B cell (primary cell): ENCODE measurements at regions not wholly inside any gene's neighbourhood (a gene's known extent, or its start where the extent isn't known, plus 50 kb on each side); places are given as distances from the start of the nearest gene placed in this dataset.

ENCODE experiments used
- ATAC-seq: fragments of 200-7000 bp; cut with Tn5 transposase; one replicate; pipeline ENCODE4 v1.10.0; 2021; ENCODE audit warnings: low read depth, mild to moderate bottlenecking, moderate number of reproducible peaks, moderate library complexity
- CTCF ChIA-PET: fragments of 350-600 bp; sonication (Branson Sonifier 250); formaldehyde crosslinking; loops from one replicate; lab custom pipeline; 2021; ENCODE audit warnings: antibody characterized with exemption, inconsistent platforms; lab: Charles Lee
- POLR2A ChIA-PET: fragments of 350-600 bp; sonication (Branson Sonifier 250); formaldehyde crosslinking; loops from one replicate; lab custom pipeline; 2021; ENCODE audit warnings: antibody characterized with exemption; lab: Charles Lee
- DNase-seq: peaks from one replicate; pipeline ENCODE4 v3.0.0; 2013
- H2AFZ ChIP-seq: 2 replicates; pipeline ENCODE4 v1.6.1; 2012; ENCODE audit warnings: mild to moderate bottlenecking, low read depth, low read length; ENCODE audit not compliant: insufficient read depth, poor library complexity, severe bottlenecking
- H3K27ac ChIP-seq, 2 donors: 1 replicate in 1 of 2; 2 replicates in 1 of 2; pipeline ENCODE4 v1.5.1; 2012 to 2013; ENCODE audit warnings: low read length in 2 of 2, mild to moderate bottlenecking in 2 of 2, moderate library complexity in 1 of 2
- H3K27me3 ChIP-seq, 4 experiments: fragments of 200-600 bp in 1 of 4; sonication (generic) in 1 of 4; replicated peaks in 1 of 4; 1 replicate in 2 of 4; 2 replicates in 2 of 4; pipeline versions ENCODE4 v1.6.1 to v1.7.0; 2013 to 2016; ENCODE audit warnings: low read length in 3 of 4, mild to moderate bottlenecking in 2 of 4, mixed read lengths in 1 of 4, moderate library complexity in 1 of 4; ENCODE audit not compliant: insufficient read depth in 4 of 4, control insufficient read depth in 3 of 4; ENCODE audit errors: control extremely low read depth in 1 of 4
- H3K36me3 ChIP-seq, 2 experiments: replicated peaks in 1 of 2; 1 replicate in 1 of 2; 2 replicates in 1 of 2; pipeline versions ENCODE4 v1.6.1 to v1.7.1; 2013; ENCODE audit warnings: low read length in 1 of 2; ENCODE audit not compliant: insufficient read depth in 2 of 2, control insufficient read depth in 1 of 2; ENCODE audit errors: control extremely low read depth in 1 of 2, extremely low read depth in 1 of 2
- H3K4me1 ChIP-seq, 2 donors: fragments of 200-600 bp in 1 of 2; sonication (generic) in 1 of 2; 1 replicate in 1 of 2; 2 replicates in 1 of 2; pipeline versions ENCODE4 v1.5.1 to v1.6.1; 2013 to 2017; ENCODE audit warnings: low read length in 2 of 2; ENCODE audit not compliant: control insufficient read depth in 2 of 2, insufficient read depth in 2 of 2
- H3K4me2 ChIP-seq: replicated peaks from 2 replicates; pipeline ENCODE3; 2012; ENCODE audit warnings: mild to moderate bottlenecking, low read depth, low read length; ENCODE audit not compliant: poor library complexity, severe bottlenecking
- H3K4me3 ChIP-seq, 5 experiments: fragments of 200-600 bp in 1 of 5; sonication (generic) in 1 of 5; 1 replicate in 3 of 5; 2 replicates in 2 of 5; pipeline versions ENCODE4 v1.5.1 to v1.7.0; 2011 to 2016; ENCODE audit warnings: low read length in 4 of 5, mild to moderate bottlenecking in 4 of 5, low read depth in 2 of 5, control low read depth in 1 of 5, moderate library complexity in 1 of 5; ENCODE audit not compliant: insufficient read depth in 1 of 5; ENCODE audit errors: control extremely low read depth in 1 of 5, extremely low read depth in 1 of 5
- H3K79me2 ChIP-seq: fragments of 200-600 bp; sonication (generic); one replicate; pipeline ENCODE4 v1.6.0; 2016; ENCODE audit warnings: low read length; ENCODE audit not compliant: control insufficient read depth, insufficient read depth
- H3K9ac ChIP-seq: fragments of 200-600 bp; sonication (generic); 2 replicates; pipeline ENCODE4 v1.6.1; 2017; ENCODE audit warnings: mild to moderate bottlenecking, low read length, moderate library complexity
- H3K9me3 ChIP-seq, 3 donors: one replicate each; pipeline versions ENCODE4 v1.6.1 to v1.7.1; 2013; ENCODE audit warnings: low read length in 2 of 3; ENCODE audit not compliant: control insufficient read depth in 2 of 3, insufficient read depth in 1 of 3; ENCODE audit errors: control extremely low read depth in 1 of 3
- H4K20me1 ChIP-seq: 2 replicates; pipeline ENCODE4 v1.6.0; 2012; ENCODE audit warnings: mild to moderate bottlenecking, low read length; ENCODE audit not compliant: insufficient read depth, control insufficient read depth, poor library complexity, severe bottlenecking
- H3K27ac Mint-ChIP-seq: one replicate; pipeline ENCODE4 v1.8.0; 2021; ENCODE audit warnings: mixed read lengths
- H3K27me3 Mint-ChIP-seq: one replicate; pipeline ENCODE4 v1.8.0; 2021; ENCODE audit warnings: mixed read lengths
- H3K4me1 Mint-ChIP-seq: one replicate; pipeline ENCODE4 v1.8.0; 2021; ENCODE audit warnings: mixed read lengths
- H3K4me3 Mint-ChIP-seq: one replicate; pipeline ENCODE4 v1.8.0; 2021; ENCODE audit warnings: mixed read lengths
- H3K9me3 Mint-ChIP-seq: one replicate; pipeline ENCODE4 v1.8.0; 2022; ENCODE audit warnings: mixed read lengths; ENCODE audit not compliant: insufficient read depth
- CTCF ChIP-seq: fragments of 200-600 bp; IDR thresholded peaks from one replicate; pipeline ENCODE4 v1.8.0; 2022; ENCODE audit warnings: antibody characterized with exemption, mild to moderate bottlenecking
- EZH2 ChIP-seq: IDR thresholded peaks from 2 replicates; pipeline ENCODE4 v1.6.1; 2012; ENCODE audit warnings: borderline replicate concordance, low read depth, mild to moderate bottlenecking, moderate library complexity, low read length; ENCODE audit not compliant: insufficient read depth, poor library complexity, severe bottlenecking
- WGBS: methylation state at CpG from one replicate; pipeline ENCODE4 v1.1.5; 2013; ENCODE audit warnings: missing lambda C conversion rate; ENCODE audit not compliant: insufficient coverage; 5-methylcytosine and 5-hydroxymethylcytosine counted together
- intact Hi-C: fragments of 100-400 bp; cut with micrococcal nuclease; formaldehyde crosslinking; loops from one replicate; pipeline ENCODE4 v1.10.0; 2022

DNA sequence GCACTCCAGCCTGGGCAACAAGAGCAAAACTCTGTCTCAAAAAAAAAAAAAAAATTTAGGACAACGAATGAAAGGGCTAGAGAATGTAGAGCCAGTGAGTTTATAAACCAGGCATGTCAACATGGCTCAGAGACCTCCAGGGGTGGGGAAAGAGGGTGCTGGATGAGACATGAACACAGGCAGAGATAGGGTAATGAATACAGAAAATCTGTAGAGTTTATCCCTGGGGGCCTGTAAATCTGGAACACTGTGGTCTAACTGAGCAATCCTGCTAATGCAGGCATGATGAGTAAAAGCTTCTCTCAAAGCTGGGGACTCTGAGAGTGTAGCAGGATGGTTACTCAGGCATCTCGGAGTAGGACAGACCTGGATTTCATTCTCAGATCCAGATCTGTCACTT lies 59.2 kb upstream of the IGFBP2 start:
- CTCF ChIA-PET = no interaction called here
- WGBS = 100% methylated on average over 1 of the region's 2 CpGs

DNA sequence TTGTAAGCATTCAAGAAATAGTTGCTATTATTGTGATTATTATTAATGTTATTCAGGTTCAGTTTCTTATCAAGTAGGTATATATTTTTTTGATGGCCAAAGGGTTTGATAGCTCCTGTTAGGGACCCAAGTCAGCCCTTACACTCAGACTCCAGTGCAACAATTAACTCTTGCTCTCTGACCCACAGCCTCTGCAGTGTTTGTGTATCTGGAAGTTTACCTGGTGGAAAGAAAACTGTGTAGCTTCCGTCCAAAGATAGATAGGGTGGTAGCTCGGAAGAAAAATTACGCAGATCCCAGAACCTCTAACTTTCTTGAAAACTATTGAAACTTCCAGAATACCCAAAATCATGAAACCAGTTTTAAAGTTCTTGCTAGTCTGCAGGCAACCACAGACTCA lies 58.6 kb upstream of the IGFBP2 start:
- Mint-ChIP-seq H3K27me3 (peaks cover 17% of the 10 kb centered on the region), H3K4me3 (no peak overlapping the region), H3K9me3 (peaks cover 3% of the 10 kb centered on the region), H3K4me1 (no peaks in the 10 kb centered on the region), H3K27ac (no peak overlapping the region)
- intact Hi-C loops = no loop called here
- no peaks in the 10 kb centered on the region for H3K36me3 ChIP-seq
- no peaks in the 10 kb centered on the region for H3K79me2 ChIP-seq
- TF ChIP-seq EZH2 = no peak
- no peak for TF ChIP-seq CTCF
- no peaks in the 10 kb centered on the region for H3K9me3 ChIP-seq
- H3K9ac ChIP-seq = no peak overlapping the region
- POLR2A ChIA-PET = no interaction called here
- no peaks in the 10 kb centered on the region for H3K4me1 ChIP-seq
- H4K20me1 ChIP-seq = no peaks in the 10 kb centered on the region
- CTCF ChIA-PET = no interaction called here
- H3K27ac ChIP-seq = no peak overlapping the region
- ATAC-seq = no peak
- WGBS = 94% methylated on average over 3 of the region's 3 CpGs
- no peak overlapping the region for H3K4me2 ChIP-seq
- no peak overlapping the region for H3K4me3 ChIP-seq
- peaks cover 0 to 3% (median 0%) of the 10 kb centered on the region in 4 experiments for H3K27me3 ChIP-seq
- no peak overlapping the region for H2AFZ ChIP-seq
- no peak for DNase-seq

More for the DNA sequence above, 59.2 kb upstream of the IGFBP2 start:
- Histone ChIP-seq H3K27me3 (peaks cover 0 to 3% (median 0%) of the 10 kb centered on the region in 4 experiments), H3K4me1 (no peaks in the 10 kb centered on the region), H3K4me3 (no peak overlapping the region), H2AFZ (no peak overlapping the region), H3K9ac (no peak overlapping the region), H3K79me2 (no peaks in the 10 kb centered on the region), H4K20me1 (no peaks in the 10 kb centered on the region), H3K4me2 (no peak overlapping the region), H3K36me3 (no peaks in the 10 kb centered on the region), H3K9me3 (no peaks in the 10 kb centered on the region), H3K27ac (no peak overlapping the region)
- POLR2A ChIA-PET = no interaction called here
- H3K27ac Mint-ChIP-seq = no peak overlapping the region
- TF ChIP-seq EZH2 (no peak), CTCF (no peak)
- intact Hi-C loops = no loop called here
- ATAC-seq = no peak
- H3K4me1 Mint-ChIP-seq = no peaks in the 10 kb centered on the region
- H3K4me3 Mint-ChIP-seq = no peak overlapping the region
- H3K9me3 Mint-ChIP-seq = peaks cover 3% of the 10 kb centered on the region
- H3K27me3 Mint-ChIP-seq = peaks cover 17% of the 10 kb centered on the region
- DNase-seq = no peak
